ENCODE measurements at regions not wholly inside any gene's neighbourhood (a gene's known extent, or its start where the extent isn't known, plus 50 kb on each side); places are given as distances from the start of the nearest gene placed in this dataset.

GRCh38 chr10:44830022-44830421, 81.1 kb upstream of the TMEM72 start:
- Histone ChIP-seq H2AFZ (no peak overlapping the region), H3K9me2 (ENCODE audit: insufficient read depth) (no peaks in the 10 kb centered on the region), H3K27me3 (ENCODE audit: insufficient read depth, low read depth) (no peaks in the 10 kb centered on the region), H3K4me1 (replicated peaks; ENCODE audit: insufficient read depth) (peaks cover 9% of the 10 kb centered on the region; the same call in 1 of the 2 replicates), H3K79me2 (ENCODE audit: low read depth) (no peaks in the 10 kb centered on the region), H3K27ac (no peak overlapping the region), H4K20me1 (ENCODE audit: insufficient read depth) (no peaks in the 10 kb centered on the region), H3K4me3 (no peak overlapping the region), H3F3A (ENCODE audit: insufficient read depth, low read depth) (no peaks in the 10 kb centered on the region), H3K4me2 (peak overlapping the region; percentile 21), H3K36me3 (ENCODE audit: low read depth) (no peaks in the 10 kb centered on the region), H3K9me3 (ENCODE audit: insufficient read depth, low read depth) (no peaks in the 10 kb centered on the region; the same call in 1 of the 2 replicates)
- intact Hi-C loops (cut with micrococcal nuclease; ENCODE audit: unreplicated experiment) = no loop called here
- ChIA-PET POLR2A (ENCODE audit: unreplicated experiment) (no interaction called here), CTCF (no interaction called here)
- no TSS peak for BruUV-seq (replicated peaks)
- TF ChIP-seq CTCF (conservative IDR thresholded peaks at IDR 0.05) (no peak), EZH2 (IDR thresholded peaks at IDR 0.05; ENCODE audit: low read depth) (no peak)
- DNase-seq = peak in 1 of 2 experiments; percentile 70

DNA sequence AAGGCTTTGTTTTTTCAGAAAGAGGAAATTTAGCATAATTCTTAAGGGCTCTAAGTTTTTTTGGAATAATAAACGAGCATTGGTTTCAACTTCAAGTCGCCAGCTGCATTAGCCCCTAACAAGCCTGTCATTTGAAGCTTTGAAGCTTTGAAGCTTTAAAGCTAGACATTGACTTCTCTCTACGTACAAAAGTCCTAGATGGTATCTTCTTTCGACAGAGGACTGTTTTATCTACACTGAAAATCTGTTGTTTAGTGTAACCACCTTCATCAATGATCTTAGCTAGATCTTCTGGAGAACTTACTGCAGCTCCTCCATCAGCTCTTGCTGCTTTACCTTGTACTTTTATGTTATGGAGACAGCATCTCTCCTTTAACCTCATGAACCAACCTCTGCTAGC, 79.6 kb upstream of the TMEM72 start:
- no peaks in the 10 kb centered on the region for H3K79me2 ChIP-seq (ENCODE audit: low read depth)
- H3K9me2 ChIP-seq (ENCODE audit: insufficient read depth) = no peaks in the 10 kb centered on the region
- no peaks in the 10 kb centered on the region for H4K20me1 ChIP-seq (ENCODE audit: insufficient read depth)
- intact Hi-C loops (cut with micrococcal nuclease; ENCODE audit: unreplicated experiment) = no loop called here
- no peak overlapping the region for H2AFZ ChIP-seq
- no peak for DNase-seq
- no peak overlapping the region for H3K27ac ChIP-seq
- CTCF ChIA-PET = no interaction called here
- POLR2A ChIA-PET (ENCODE audit: unreplicated experiment) = no interaction called here
- no peak overlapping the region for H3K4me2 ChIP-seq
- no TSS peak for BruUV-seq (replicated peaks)
- H3F3A ChIP-seq (ENCODE audit: insufficient read depth, low read depth) = no peaks in the 10 kb centered on the region
- no peaks in the 10 kb centered on the region for H3K27me3 ChIP-seq (ENCODE audit: insufficient read depth, low read depth)
- no peak for TF ChIP-seq EZH2 (IDR thresholded peaks at IDR 0.05; ENCODE audit: low read depth)
- no peak for TF ChIP-seq CTCF (conservative IDR thresholded peaks at IDR 0.05)
- no peaks in the 10 kb centered on the region for H3K36me3 ChIP-seq (ENCODE audit: low read depth)
- H3K4me3 ChIP-seq = no peak overlapping the region
- no peaks in the 10 kb centered on the region; the same call in 1 of the 2 replicates for H3K9me3 ChIP-seq (ENCODE audit: insufficient read depth, low read depth)
- H3K4me1 ChIP-seq (replicated peaks; ENCODE audit: insufficient read depth) = peaks cover 9% of the 10 kb centered on the region; the same call in 1 of the 2 replicates

- CTCF ChIA-PET = no interaction called here
- intact Hi-C loops (cut with micrococcal nuclease; ENCODE audit: unreplicated experiment) = no loop called here
Observed at GRCh38 chr10:44832595-44833390, 78.3 kb upstream of the TMEM72 start.

More at GRCh38 chr10:44832595-44833390, 78.3 kb upstream of the TMEM72 start:
- Histone ChIP-seq H3F3A (ENCODE audit: insufficient read depth, low read depth) (no peaks in the 10 kb centered on the region), H3K4me3 (no peak overlapping the region), H3K4me2 (no peak overlapping the region), H3K9me3 (ENCODE audit: insufficient read depth, low read depth) (no peaks in the 10 kb centered on the region; the same call in 1 of the 2 replicates), H2AFZ (no peak overlapping the region), H3K36me3 (ENCODE audit: low read depth) (no peaks in the 10 kb centered on the region), H3K9me2 (ENCODE audit: insufficient read depth) (0 out of 2 replicates have a peak, but pooled peaks cover 4% of the 10 kb centered on the region), H3K4me1 (replicated peaks; ENCODE audit: insufficient read depth) (peaks cover 9% of the 10 kb centered on the region; the same call in 1 of the 2 replicates), H3K27ac (no peak overlapping the region), H3K27me3 (ENCODE audit: insufficient read depth, low read depth) (no peaks in the 10 kb centered on the region), H3K79me2 (ENCODE audit: low read depth) (no peaks in the 10 kb centered on the region), H4K20me1 (ENCODE audit: insufficient read depth) (0 out of 2 replicates have a peak, but pooled peaks cover 5% of the 10 kb centered on the region)
- DNase-seq = no peak
- POLR2A ChIA-PET (ENCODE audit: unreplicated experiment) = no interaction called here
- no peak for TF ChIP-seq EZH2 (IDR thresholded peaks at IDR 0.05; ENCODE audit: low read depth)
- TF ChIP-seq CTCF (conservative IDR thresholded peaks at IDR 0.05) = no peak
- no TSS peak for BruUV-seq (replicated peaks)

Data from PC-9 (cell line).